Stimulated activated CD4-positive, alpha-beta T cell treated with anti-CD3 and anti-CD28 coated beads, Interleukin-12 subunit alpha, Interleukin-12 subunit beta, amount 100 ng/mL, for 48 hours (primary cell): ENCODE measurements at regions not wholly inside any gene's neighbourhood (a gene's known extent, or its start where the extent isn't known, plus 50 kb on each side); places are given as distances from the start of the nearest gene placed in this dataset.
"Not testable (repeated sequence)": the region's sequence is repeated elsewhere in the genome, so short reads cannot be mapped to it uniquely, and the experiment has no call there.

Experiments
- DNase-seq, 3 donors: peaks; one replicate each; pipeline ENCODE4 v3.0.0-alpha.2; 2020; ENCODE audit warnings: low read depth in 2 of 3, low spot score in 1 of 3

DNA sequence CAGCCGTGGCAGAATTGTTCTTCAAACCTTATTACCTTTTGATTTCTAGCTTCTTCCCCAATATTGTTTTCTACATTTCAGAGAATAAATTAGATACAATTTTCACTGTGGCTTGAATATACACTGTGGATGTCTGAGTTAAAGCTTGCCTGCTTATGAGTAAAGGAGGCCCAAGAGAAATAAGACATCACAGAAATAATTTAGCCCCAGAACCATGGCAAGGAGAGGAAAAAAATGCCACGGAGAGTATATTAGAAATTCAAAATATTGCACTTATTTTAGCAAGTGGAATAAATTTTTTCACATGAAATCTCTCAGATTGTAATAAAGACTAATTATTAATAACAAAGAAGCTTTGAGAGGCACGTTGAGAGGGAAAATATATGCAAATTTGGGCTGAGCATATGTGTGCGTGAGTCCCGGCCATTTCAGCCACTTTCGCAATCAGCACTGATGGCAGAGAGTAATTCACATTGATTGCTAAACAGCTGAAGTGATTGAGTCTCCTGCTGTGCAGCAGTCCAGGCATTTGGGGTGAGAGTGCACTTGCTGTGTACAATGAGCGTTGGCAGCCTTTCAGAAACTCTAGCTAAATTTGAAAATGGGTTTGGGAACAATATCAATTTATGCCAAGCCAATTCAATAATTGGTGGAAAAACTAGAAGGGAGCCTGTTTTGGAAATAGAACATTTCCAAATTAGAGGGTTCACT, 596.0 kb downstream of the EPM2A start:
- DNase-seq = no peak

GRCh38 chr6:145139895-145140294, 595.4 kb downstream of the EPM2A start:
- DNase-seq = no peak

DNA sequence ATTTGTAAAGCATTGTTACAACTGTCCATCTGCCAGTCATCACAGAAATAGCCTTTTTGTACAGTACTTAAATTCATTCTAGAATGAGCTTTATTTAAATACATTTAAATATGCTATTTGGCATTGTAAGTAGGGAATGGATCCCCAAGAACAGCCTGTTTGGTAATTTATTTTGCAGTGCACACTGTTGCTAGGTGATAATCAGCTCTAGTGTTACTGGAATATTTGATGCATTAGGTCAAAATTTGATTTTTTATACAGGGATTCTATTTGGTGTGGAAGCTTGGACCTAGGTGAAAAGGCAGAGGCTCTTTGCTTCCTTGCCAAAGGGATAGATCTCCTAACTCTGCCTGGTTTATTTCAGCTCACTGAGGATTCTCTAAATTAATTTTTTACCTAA, 593.7 kb downstream of the EPM2A start:
- no peak for DNase-seq

- no peak for DNase-seq
Measured at GRCh38 chr6:145142958-145143357, 592.4 kb downstream of the EPM2A start.

DNA sequence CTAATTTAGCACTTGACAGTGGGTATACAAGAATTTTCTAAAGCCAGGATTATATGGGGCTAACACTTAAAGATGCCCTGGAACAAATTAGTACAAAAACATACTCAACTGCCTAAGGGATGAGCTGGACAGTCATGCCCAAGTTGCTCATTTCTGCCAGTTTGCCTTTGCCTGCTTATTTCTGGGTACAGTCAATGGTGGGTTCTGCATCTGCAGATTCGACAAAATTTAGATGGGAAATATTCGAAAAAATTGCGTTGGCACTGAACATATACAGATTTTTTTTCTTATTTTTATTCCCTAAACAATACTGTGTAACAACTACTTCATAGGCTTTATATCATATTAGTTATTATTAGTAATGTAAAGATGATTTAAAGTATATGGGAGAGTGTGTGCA, 591.9 kb downstream of the EPM2A start:
- DNase-seq = no peak

DNA sequence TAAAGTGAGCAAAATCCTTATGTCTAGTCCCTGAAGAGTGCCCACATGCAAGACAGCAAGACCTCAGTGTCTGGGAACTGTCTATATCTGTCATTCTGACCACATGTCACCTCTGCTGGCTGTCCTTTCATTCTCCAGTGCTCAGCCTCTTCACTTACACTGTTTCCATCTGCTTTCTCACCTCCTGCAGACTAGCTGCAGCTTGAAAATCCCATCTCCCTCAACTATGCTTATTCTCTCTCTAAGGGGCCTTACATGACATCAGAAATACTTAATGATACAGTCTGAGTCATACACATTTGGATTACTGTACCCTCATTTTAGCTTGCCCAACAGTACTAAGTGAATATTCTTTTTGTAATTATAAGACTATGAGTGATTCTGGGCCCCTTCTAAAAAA, 587.8 kb downstream of the EPM2A start:
- DNase-seq = no peak

DNA sequence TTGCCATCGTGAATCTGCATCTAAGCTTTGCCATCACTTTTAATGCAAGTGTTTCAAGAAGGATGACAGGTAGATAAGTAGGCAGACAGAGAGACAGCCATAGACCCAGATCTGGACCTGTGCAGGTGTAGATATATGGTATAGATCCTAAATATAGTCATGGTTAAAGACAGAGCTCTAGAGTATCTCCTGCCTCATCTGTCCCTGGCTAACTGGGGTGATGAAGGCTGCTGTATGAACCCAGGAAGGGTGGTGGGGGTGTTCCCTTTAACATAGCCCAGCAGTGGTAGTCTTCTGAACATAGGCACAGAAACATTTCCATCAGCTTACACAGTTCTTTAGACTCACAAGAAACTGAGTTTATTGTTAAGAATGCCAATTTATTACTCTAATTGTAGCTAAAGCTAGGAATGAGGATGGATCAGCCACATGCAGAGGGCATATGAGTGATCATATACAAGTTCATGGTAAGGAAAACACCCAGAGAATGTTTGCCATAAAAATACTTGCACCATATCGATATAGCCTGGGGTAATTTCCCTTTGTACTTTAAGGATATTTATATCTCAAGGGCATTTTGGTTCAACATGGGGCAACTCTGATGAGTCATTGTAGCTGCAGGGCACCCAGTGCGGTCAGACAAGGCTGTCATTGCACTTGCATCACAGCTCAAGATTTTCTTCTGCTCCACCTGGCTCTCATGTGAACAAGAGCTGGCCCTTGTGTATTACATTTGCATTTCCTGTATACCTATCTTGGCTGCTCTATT, 587.2 kb downstream of the EPM2A start:
- no peak for DNase-seq

DNA sequence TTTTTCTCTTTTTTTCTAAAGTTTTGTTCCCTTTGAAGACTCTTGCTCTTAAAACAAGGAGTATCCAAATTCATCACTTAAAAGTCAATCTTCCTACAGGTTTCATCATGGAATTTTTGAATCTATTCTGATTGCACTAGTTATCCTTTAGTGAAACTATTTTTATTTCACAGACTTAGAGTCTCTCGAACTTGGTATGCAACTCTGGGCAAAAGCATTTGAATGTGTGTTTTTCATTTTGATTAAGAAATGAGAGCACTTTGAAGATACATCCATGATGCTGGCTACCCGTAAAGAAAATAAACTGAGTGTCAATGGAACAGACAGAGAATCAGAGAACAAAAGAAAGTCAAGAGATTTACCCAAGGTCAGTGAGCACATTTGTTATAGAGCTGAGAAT, 586.5 kb downstream of the EPM2A start:
- no peak for DNase-seq

DNA sequence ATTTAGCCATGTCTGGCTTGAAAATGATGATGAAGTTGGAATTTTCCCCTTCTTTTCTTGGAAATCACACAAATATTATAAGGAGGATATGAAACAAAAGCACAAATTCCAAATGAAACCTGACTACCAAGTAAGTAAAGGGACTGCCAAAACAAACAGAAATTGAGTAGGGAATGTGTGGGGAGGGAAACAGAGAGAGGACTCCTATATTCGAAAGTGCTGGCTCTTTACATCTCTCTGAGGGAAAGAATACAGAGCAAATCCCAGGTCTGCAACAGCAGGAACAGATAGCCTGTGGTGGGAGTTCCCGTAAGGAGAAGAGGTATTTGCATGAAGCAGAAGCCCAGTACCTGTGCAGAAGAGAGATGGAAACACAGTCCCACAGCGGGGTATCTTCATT, 583.7 kb downstream of the EPM2A start:
- DNase-seq = no peak

- no peak for DNase-seq
Measured at GRCh38 chr6:145153495-145153894, 581.8 kb downstream of the EPM2A start.

DNA sequence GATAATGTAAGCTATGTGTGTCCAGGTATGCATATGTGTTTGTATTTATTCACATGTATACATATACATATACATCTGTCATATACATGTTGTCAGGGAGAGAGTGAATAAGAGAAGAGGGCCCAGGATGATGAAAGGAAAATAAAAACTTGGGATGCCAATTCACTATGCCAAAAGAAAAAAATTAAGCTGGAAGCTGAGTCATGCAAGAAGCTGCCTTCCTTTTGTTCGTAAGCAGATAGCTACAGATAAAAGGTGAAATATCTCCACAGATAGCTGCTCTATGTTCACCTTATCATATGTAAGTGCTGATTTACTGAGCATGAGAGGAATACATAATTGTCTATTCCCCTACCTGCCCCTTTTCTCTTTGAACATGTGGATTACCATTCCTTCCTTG, 579.9 kb downstream of the EPM2A start:
- DNase-seq = no peak

DNA sequence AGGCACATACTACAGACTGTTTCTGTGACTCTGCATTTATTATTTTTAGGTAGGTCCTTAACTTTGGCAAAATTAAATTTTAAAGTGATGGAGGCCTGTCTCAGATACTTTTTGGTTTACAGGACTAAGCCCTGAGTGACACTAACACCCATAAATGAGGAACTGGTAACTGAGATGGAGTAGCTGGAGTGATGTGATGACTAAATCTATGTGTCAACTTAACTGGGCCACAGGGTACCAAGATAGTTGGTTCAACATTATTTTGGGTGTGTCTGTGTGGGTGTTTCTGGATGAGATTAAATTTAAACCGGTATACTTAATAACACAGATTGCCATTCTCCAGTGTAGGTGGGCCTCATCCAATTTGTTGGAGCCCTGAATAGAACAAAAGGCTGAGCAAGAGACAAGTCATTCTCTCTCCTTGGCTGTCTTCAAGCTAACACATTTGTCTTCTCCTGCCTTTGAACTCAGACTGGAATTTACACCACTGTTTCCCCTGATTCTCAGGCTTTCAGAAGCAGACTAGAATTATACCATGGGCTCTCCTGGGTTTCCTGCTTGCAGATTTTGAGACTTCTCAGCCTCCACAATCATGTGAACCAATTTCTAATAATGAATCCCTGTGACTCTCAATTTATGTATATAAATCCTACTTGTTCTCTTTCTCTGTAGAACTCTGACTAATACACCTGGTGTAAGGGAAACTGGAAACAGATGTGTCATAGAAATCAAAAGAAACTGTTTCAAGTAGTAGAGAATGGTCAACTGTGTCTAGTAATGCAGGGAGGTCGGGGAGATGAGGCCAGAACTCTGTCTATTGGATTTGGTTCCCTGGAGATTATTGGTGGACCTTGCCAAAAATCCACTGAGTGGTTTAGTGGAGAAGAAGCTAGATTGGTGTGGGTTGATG, 579.2 kb downstream of the EPM2A start:
- no peak for DNase-seq

GRCh38 chr6:145158636-145159035, 576.7 kb downstream of the EPM2A start:
- DNase-seq = not testable (repeated sequence)

GRCh38 chr6:145159921-145160320, 575.4 kb downstream of the EPM2A start:
- DNase-seq = no peak

GRCh38 chr6:145161501-145161900, 573.8 kb downstream of the EPM2A start:
- DNase-seq = no peak

- no peak for DNase-seq
Measured at GRCh38 chr6:145169726-145170224, 565.5 kb downstream of the EPM2A start.

DNA sequence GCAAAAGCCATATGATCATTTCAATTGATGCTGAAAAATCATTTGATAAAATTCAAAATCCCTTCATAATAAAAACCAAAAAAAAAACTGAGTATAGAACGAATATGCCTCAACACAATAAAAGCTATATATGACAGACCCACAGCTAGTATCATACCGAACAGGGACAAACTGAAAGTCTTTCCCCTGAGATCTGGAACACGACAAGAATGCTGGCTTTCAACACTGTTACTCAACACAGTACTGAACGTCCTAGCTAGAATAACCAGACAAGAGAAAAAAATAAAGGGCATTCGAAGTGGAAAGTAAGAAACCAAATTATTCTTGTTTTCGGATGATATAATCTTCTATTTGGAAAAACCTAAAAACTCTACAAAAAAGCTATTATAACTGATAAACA, 559.9 kb downstream of the EPM2A start:
- no peak for DNase-seq

DNA sequence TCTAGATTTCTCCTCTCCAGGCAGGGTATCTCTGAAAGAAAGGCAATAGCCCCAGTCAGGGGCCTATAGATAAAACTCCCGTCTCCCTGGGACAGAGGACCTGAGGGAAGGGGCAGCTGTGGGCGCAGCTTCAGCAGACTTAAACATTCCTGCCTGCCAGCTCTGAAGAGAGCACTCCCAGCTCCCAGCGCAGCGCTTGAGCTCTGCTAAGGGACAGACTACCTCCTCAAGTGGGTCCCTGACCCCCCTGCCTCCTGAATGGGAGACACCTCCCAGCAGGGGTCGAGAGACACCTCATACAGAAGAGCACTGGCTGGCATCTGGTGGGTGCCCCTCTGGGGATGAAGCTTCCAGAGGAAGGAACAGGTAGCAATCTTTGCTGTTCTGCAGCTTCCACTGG, 556.9 kb downstream of the EPM2A start:
- no peak for DNase-seq

- DNase-seq = no peak
Measured at GRCh38 chr6:145187491-145188206, 547.7 kb downstream of the EPM2A start.

- DNase-seq = no peak
Measured at GRCh38 chr6:145189836-145190235, 545.5 kb downstream of the EPM2A start.

DNA sequence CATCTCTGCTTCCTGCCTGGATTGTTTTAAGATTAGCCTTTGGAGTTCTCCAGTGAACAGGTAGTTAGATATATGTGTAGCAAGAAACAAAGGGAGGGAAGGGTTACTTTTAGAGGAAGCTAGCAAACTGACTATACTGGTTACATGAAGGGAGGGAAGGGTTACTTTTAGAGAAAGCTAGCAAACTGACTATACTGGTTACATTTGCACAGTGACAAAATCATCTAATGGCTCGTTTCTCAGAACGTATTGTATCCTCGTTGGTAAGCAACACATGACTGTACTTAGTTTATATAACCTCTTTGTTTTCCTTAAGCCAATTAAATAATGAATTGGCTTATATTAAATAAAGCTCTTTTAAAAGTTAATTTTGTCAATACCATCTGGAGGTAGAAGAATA, 540.9 kb downstream of the EPM2A start:
- DNase-seq = no peak
